ENCODE measurements at regions not wholly inside any gene's neighbourhood (a gene's known extent, or its start where the extent isn't known, plus 50 kb on each side); places are given as distances from the start of the nearest gene placed in this dataset.

DNA sequence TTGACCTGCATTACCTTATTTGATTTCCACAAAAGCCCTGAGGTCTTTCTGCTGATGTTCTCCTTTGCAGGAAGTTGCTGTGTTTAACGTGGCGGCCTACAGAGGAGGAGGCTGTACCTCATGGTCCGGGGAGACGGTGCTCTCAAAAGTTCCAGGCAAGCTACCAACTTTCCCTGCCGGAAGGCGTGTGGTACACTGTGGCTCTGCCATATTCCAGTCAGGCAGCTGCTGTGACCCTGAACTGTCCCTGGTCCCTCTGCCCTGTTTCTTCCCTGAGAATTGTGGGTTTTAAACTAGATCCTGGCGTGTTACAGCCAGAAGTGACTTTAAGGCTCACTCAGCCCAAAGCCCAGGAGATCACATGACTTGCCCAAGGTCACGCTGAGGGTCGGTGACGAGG lies 139.2 kb downstream of the TEX36 start:
- Histone ChIP-seq H3K18ac (ENCODE audit: low read length) (peak overlapping the region; percentile 34), H3K79me1 (ENCODE audit: low read depth, low read length) (no peaks in the 10 kb centered on the region), H2BK12ac (ENCODE audit: low read length) (no peak overlapping the region), H3K23ac (ENCODE audit: low read depth, low read length, poor library complexity) (no peak overlapping the region), H4K91ac (ENCODE audit: low read depth, low read length, poor library complexity) (no peak overlapping the region), H3K4ac (ENCODE audit: low read length) (no peak overlapping the region), H3K9ac (ENCODE audit: low read depth, low read length, poor library complexity) (no peak overlapping the region), H3K14ac (ENCODE audit: low read length) (no peak overlapping the region), H3K4me3 (ENCODE audit: low read length in 2 of 2) (no peak overlapping the region), H3K4me1 (ENCODE audit: control insufficient read depth in 2 of 2, insufficient read depth in 1 of 2, low read depth in 1 of 2, low read length in 2 of 2) (peaks cover 0 to 3% of the 10 kb centered on the region in 2 donors), H3K4me2 (ENCODE audit: insufficient read depth, low read length, poor library complexity, severe bottlenecking) (no peak overlapping the region), H3K27me3 (ENCODE audit: control insufficient read depth in 3 of 3, insufficient read depth in 3 of 3, low read depth in 1 of 3, low read length in 3 of 3) (peaks cover 0 to 40% (median 0%) of the 10 kb centered on the region in 3 experiments), H2AK5ac (ENCODE audit: low read depth, low read length) (no peak overlapping the region), H2BK120ac (ENCODE audit: low read depth, low read length) (no peak overlapping the region), H3K36me3 (replicated peaks in 1 of 2; ENCODE audit: control insufficient read depth in 2 of 2, insufficient read depth in 2 of 2, low read length in 2 of 2) (no peaks in the 10 kb centered on the region), H4K8ac (ENCODE audit: low read depth, low read length) (no peak overlapping the region), H2BK15ac (ENCODE audit: low read length) (no peak overlapping the region), H2BK5ac (ENCODE audit: low read length) (no peak overlapping the region), H3K9me3 (replicated peaks in 1 of 2; ENCODE audit: control insufficient read depth in 2 of 2, insufficient read depth in 1 of 2, low read depth in 1 of 2, low read length in 2 of 2) (no peaks in the 10 kb centered on the region), H2AFZ (ENCODE audit: low read length) (no peak overlapping the region), H3K27ac (replicated peaks; ENCODE audit: low read length) (no peak overlapping the region)
- DNase-seq (ENCODE audit: low spot score), result no peak
- no CpG with 5 or more reads among the region's 10 CpGs for WGBS, 2 donors (ENCODE audit: extremely low coverage in 2 of 2, insufficient read length in 2 of 2, insufficient replicate concordance in 1 of 2)

DNA sequence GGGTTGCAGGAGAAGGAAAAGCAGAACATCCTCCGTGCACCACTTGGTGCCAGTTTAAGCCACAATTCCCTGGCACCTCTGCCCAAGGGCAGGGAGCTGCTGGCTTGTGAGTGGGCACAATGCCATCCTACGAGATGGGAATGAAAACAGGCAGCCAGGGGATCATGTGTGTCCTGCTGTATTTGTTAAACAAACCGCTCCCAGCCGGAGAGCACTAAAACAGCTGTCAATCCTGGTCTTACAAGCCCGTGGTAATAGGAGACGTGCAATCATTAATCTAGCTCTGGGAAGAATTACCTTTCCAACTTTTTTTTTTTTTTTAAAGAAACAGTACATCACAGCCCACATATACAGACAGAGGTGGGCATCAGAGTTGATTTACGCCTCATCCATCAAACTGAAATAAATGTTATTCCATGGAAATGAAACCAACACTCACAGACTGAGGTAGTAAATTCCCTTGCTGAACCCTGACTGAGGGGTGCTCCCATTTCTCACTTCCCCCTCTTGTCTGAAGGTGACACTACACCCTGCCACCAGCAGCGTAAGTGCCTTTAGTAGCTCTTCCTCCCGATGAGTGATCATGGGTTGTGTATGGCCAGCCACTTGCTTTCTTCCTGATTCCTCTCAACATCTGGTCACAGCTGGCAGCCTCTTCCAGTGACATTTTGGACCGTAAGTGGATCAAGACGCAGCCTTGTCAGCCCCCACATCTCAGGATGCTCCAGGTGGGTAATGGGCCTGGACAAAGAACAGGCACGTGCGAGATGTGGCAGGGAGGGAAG lies 143.8 kb downstream of the TEX36 start:
- WGBS, 2 donors (ENCODE audit: extremely low coverage in 2 of 2, insufficient read length in 2 of 2, insufficient replicate concordance in 1 of 2), result no CpG with 5 or more reads among the region's 13 CpGs

DNA sequence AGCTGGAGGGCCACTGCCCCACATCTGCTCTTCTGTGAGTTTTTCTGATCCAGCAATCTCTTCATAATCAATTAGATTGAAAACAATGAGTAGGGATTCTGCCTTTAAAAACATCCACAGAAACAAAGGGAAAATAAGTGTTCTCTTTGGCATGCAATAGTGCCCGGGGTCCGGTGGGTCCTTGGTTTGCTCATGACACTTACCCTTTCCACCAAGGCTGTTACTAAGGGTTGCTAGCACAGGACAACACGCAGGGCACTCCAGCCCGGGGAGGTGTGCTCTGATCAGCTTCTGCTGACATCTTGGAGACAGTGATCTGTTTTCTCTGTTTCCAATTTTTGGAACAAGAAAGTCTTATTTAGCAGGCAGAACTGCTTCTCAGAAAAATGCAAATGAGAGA lies 146.7 kb downstream of the TEX36 start:
- H3K9ac ChIP-seq (ENCODE audit: low read depth, low read length, poor library complexity), result no peak overlapping the region
- no peaks in the 10 kb centered on the region for H3K79me1 ChIP-seq (ENCODE audit: low read depth, low read length)
- H2AFZ ChIP-seq (ENCODE audit: low read length), result no peak overlapping the region
- H4K8ac ChIP-seq (ENCODE audit: low read depth, low read length), result no peak overlapping the region
- H3K4ac ChIP-seq (ENCODE audit: low read length), result no peak overlapping the region
- no peak overlapping the region for H3K4me2 ChIP-seq (ENCODE audit: insufficient read depth, low read length, poor library complexity, severe bottlenecking)
- H3K14ac ChIP-seq (ENCODE audit: low read length), result no peak overlapping the region
- no peak overlapping the region for H3K18ac ChIP-seq (ENCODE audit: low read length)
- no peak overlapping the region for H2BK15ac ChIP-seq (ENCODE audit: low read length)
- H3K9me3 ChIP-seq (replicated peaks in 1 of 2; ENCODE audit: control insufficient read depth in 2 of 2, insufficient read depth in 1 of 2, low read depth in 1 of 2, low read length in 2 of 2), result no peaks in the 10 kb centered on the region
- H2BK12ac ChIP-seq (ENCODE audit: low read length), result no peak overlapping the region
- no peak overlapping the region for H3K23ac ChIP-seq (ENCODE audit: low read depth, low read length, poor library complexity)
- H2BK5ac ChIP-seq (ENCODE audit: low read length), result no peak overlapping the region
- H3K4me1 ChIP-seq (ENCODE audit: control insufficient read depth in 2 of 2, insufficient read depth in 1 of 2, low read depth in 1 of 2, low read length in 2 of 2), result peaks cover 0 to 5% of the 10 kb centered on the region in 2 donors
- H2BK120ac ChIP-seq (ENCODE audit: low read depth, low read length), result no peak overlapping the region
- WGBS, 2 donors (ENCODE audit: extremely low coverage in 2 of 2, insufficient read length in 2 of 2, insufficient replicate concordance in 1 of 2), result no CpG with 5 or more reads among the region's 4 CpGs
- no peak overlapping the region for H3K27ac ChIP-seq (replicated peaks; ENCODE audit: low read length)
- peaks cover 0 to 34% (median 0%) of the 10 kb centered on the region in 3 experiments for H3K27me3 ChIP-seq (ENCODE audit: control insufficient read depth in 3 of 3, insufficient read depth in 3 of 3, low read depth in 1 of 3, low read length in 3 of 3)
- no peak overlapping the region for H2AK5ac ChIP-seq (ENCODE audit: low read depth, low read length)
- H4K91ac ChIP-seq (ENCODE audit: low read depth, low read length, poor library complexity), result no peak overlapping the region
- no peak for DNase-seq (ENCODE audit: low spot score)
- H3K4me3 ChIP-seq (ENCODE audit: low read length in 2 of 2), result no peak overlapping the region
- no peaks in the 10 kb centered on the region for H3K36me3 ChIP-seq (replicated peaks in 1 of 2; ENCODE audit: control insufficient read depth in 2 of 2, insufficient read depth in 2 of 2, low read length in 2 of 2)

More for the DNA sequence above, 143.8 kb downstream of the TEX36 start:
- Histone ChIP-seq H3K79me1 (ENCODE audit: low read depth, low read length) (no peaks in the 10 kb centered on the region), H3K9ac (ENCODE audit: low read depth, low read length, poor library complexity) (no peak overlapping the region), H3K4me1 (ENCODE audit: control insufficient read depth in 2 of 2, insufficient read depth in 1 of 2, low read depth in 1 of 2, low read length in 2 of 2) (peaks cover 0 to 1% of the 10 kb centered on the region in 2 donors), H3K27me3 (ENCODE audit: control insufficient read depth in 3 of 3, insufficient read depth in 3 of 3, low read depth in 1 of 3, low read length in 3 of 3) (peaks cover 0 to 44% (median 0%) of the 10 kb centered on the region in 3 experiments), H3K9me3 (replicated peaks in 1 of 2; ENCODE audit: control insufficient read depth in 2 of 2, insufficient read depth in 1 of 2, low read depth in 1 of 2, low read length in 2 of 2) (no peaks in the 10 kb centered on the region), H4K91ac (ENCODE audit: low read depth, low read length, poor library complexity) (no peak overlapping the region), H4K8ac (ENCODE audit: low read depth, low read length) (no peak overlapping the region), H3K18ac (ENCODE audit: low read length) (peak overlapping the region; percentile 16), H3K4me2 (ENCODE audit: insufficient read depth, low read length, poor library complexity, severe bottlenecking) (no peak overlapping the region), H2BK120ac (ENCODE audit: low read depth, low read length) (no peak overlapping the region), H3K23ac (ENCODE audit: low read depth, low read length, poor library complexity) (no peak overlapping the region), H3K14ac (ENCODE audit: low read length) (no peak overlapping the region), H3K4me3 (ENCODE audit: low read length in 2 of 2) (no peak overlapping the region), H2BK15ac (ENCODE audit: low read length) (no peak overlapping the region), H2AFZ (ENCODE audit: low read length) (no peak overlapping the region), H3K4ac (ENCODE audit: low read length) (no peak overlapping the region), H3K27ac (replicated peaks; ENCODE audit: low read length) (no peak overlapping the region), H2BK5ac (ENCODE audit: low read length) (no peak overlapping the region), H3K36me3 (replicated peaks in 1 of 2; ENCODE audit: control insufficient read depth in 2 of 2, insufficient read depth in 2 of 2, low read length in 2 of 2) (no peaks in the 10 kb centered on the region), H2AK5ac (ENCODE audit: low read depth, low read length) (no peak overlapping the region), H2BK12ac (ENCODE audit: low read length) (no peak overlapping the region)
- DNase-seq (ENCODE audit: low spot score), result no peak

DNA sequence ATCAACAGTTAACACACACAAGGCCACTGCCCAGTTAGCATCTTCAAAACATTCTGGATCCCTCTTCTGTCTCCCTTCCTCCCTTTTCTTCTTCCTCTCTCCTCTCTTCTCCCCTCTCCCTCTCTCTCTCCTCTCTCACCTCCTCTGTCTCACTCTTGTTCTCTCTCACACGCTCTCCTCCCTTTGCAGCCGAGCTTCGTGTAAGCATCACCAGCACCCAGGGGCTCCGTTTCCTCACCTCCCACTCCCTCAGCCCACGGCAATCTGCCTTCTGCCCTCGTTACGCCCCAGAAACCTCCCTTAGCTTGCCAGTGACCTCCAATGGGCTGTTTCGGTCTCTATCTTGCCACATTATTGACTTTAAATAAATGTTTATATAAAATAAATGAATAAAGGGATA lies 147.4 kb downstream of the TEX36 start:
- H2AK5ac ChIP-seq (ENCODE audit: low read depth, low read length), result no peak overlapping the region
- no peak overlapping the region for H2BK120ac ChIP-seq (ENCODE audit: low read depth, low read length)
- no peak overlapping the region for H3K18ac ChIP-seq (ENCODE audit: low read length)
- H3K36me3 ChIP-seq (replicated peaks in 1 of 2; ENCODE audit: control insufficient read depth in 2 of 2, insufficient read depth in 2 of 2, low read length in 2 of 2), result no peaks in the 10 kb centered on the region
- H3K14ac ChIP-seq (ENCODE audit: low read length), result no peak overlapping the region
- H3K27ac ChIP-seq (replicated peaks; ENCODE audit: low read length), result no peak overlapping the region
- no peak overlapping the region for H2BK5ac ChIP-seq (ENCODE audit: low read length)
- no peak overlapping the region for H3K9ac ChIP-seq (ENCODE audit: low read depth, low read length, poor library complexity)
- H4K8ac ChIP-seq (ENCODE audit: low read depth, low read length), result no peak overlapping the region
- peaks cover 0 to 5% of the 10 kb centered on the region in 2 donors for H3K4me1 ChIP-seq (ENCODE audit: control insufficient read depth in 2 of 2, insufficient read depth in 1 of 2, low read depth in 1 of 2, low read length in 2 of 2)
- H3K23ac ChIP-seq (ENCODE audit: low read depth, low read length, poor library complexity), result no peak overlapping the region
- H2AFZ ChIP-seq (ENCODE audit: low read length), result no peak overlapping the region
- no CpG with 5 or more reads among the region's 8 CpGs for WGBS, 2 donors (ENCODE audit: extremely low coverage in 2 of 2, insufficient read length in 2 of 2, insufficient replicate concordance in 1 of 2)
- no peak overlapping the region for H3K4ac ChIP-seq (ENCODE audit: low read length)
- H3K4me3 ChIP-seq (ENCODE audit: low read length in 2 of 2), result no peak overlapping the region
- peaks cover 0 to 34% (median 0%) of the 10 kb centered on the region in 3 experiments for H3K27me3 ChIP-seq (ENCODE audit: control insufficient read depth in 3 of 3, insufficient read depth in 3 of 3, low read depth in 1 of 3, low read length in 3 of 3)
- H2BK15ac ChIP-seq (ENCODE audit: low read length), result no peak overlapping the region
- no peak overlapping the region for H4K91ac ChIP-seq (ENCODE audit: low read depth, low read length, poor library complexity)
- no peak for DNase-seq (ENCODE audit: low spot score)
- no peak overlapping the region for H3K4me2 ChIP-seq (ENCODE audit: insufficient read depth, low read length, poor library complexity, severe bottlenecking)
- no peaks in the 10 kb centered on the region for H3K79me1 ChIP-seq (ENCODE audit: low read depth, low read length)
- no peak overlapping the region for H2BK12ac ChIP-seq (ENCODE audit: low read length)
- no peaks in the 10 kb centered on the region for H3K9me3 ChIP-seq (replicated peaks in 1 of 2; ENCODE audit: control insufficient read depth in 2 of 2, insufficient read depth in 1 of 2, low read depth in 1 of 2, low read length in 2 of 2)

Measured in neuronal stem cell (in vitro differentiated cells).